Mesenchymal stem cell (in vitro differentiated cells and primary cell): ENCODE measurements at regions not wholly inside any gene's neighbourhood (a gene's known extent, or its start where the extent isn't known, plus 50 kb on each side); places are given as distances from the start of the nearest gene placed in this dataset.
A peak's percentile ranks its signal among the peaks of the same experiment; 100 is the strongest.

Experiments used
- DNase-seq: peaks from one replicate; pipeline ENCODE4 v3.0.0-alpha.2; 2013
- H2AFZ ChIP-seq: one replicate; pipeline ENCODE4 v1.6.1; 2013; ENCODE audit warnings: low read depth, mild to moderate bottlenecking, control low read depth, inconsistent platforms, low read length, moderate library complexity
- H2AK5ac ChIP-seq: 2 replicates; pipeline ENCODE4 v1.6.1; 2013; ENCODE audit warnings: low read length, moderate library complexity, mild to moderate bottlenecking, inconsistent platforms; ENCODE audit not compliant: severe bottlenecking
- H2BK120ac ChIP-seq: one replicate; pipeline ENCODE4 v1.6.1; 2013; ENCODE audit warnings: low read depth, mild to moderate bottlenecking, inconsistent platforms, low read length, moderate library complexity
- H2BK12ac ChIP-seq, 2 experiments: one replicate each; pipeline ENCODE4 v1.6.1; 2013; ENCODE audit warnings: inconsistent platforms in 2 of 2, low read length in 2 of 2, mild to moderate bottlenecking in 2 of 2, moderate library complexity in 2 of 2, control low read depth in 1 of 2
- H2BK15ac ChIP-seq: one replicate; pipeline ENCODE4 v1.6.1; 2013; ENCODE audit warnings: mild to moderate bottlenecking, low read depth, inconsistent platforms; ENCODE audit not compliant: poor library complexity, severe bottlenecking
- H2BK5ac ChIP-seq: 2 replicates; pipeline ENCODE4 v1.6.1; 2013; ENCODE audit warnings: low read depth, mild to moderate bottlenecking, low read length, control low read depth, inconsistent platforms; ENCODE audit not compliant: poor library complexity, severe bottlenecking
- H3K14ac ChIP-seq, 2 experiments: one replicate each; pipeline ENCODE4 v1.6.1; 2013; ENCODE audit warnings: inconsistent platforms in 2 of 2, low read length in 2 of 2, control low read depth in 1 of 2, mild to moderate bottlenecking in 1 of 2, moderate library complexity in 1 of 2
- H3K18ac ChIP-seq, 2 experiments: one replicate each; pipeline ENCODE4 v1.6.1; 2013; ENCODE audit warnings: inconsistent platforms in 2 of 2, low read length in 2 of 2, control low read depth in 1 of 2, low read depth in 1 of 2, mild to moderate bottlenecking in 1 of 2
- H3K23ac ChIP-seq, 2 experiments: one replicate each; pipeline ENCODE4 v1.6.1; 2013; ENCODE audit warnings: inconsistent platforms in 2 of 2, low read length in 2 of 2, mild to moderate bottlenecking in 2 of 2, moderate library complexity in 2 of 2, control low read depth in 1 of 2
- H3K27ac ChIP-seq: 2 replicates; pipeline ENCODE4 v1.5.1; 2013; ENCODE audit warnings: mild to moderate bottlenecking, moderate library complexity, low read length, control low read depth, inconsistent platforms; ENCODE audit not compliant: poor library complexity, severe bottlenecking
- H3K27me3 ChIP-seq, 2 experiments: 2 replicates each; pipeline versions ENCODE4 v1.6.1 to v1.7.0; 2013; ENCODE audit warnings: low read length in 2 of 2, mild to moderate bottlenecking in 2 of 2, moderate library complexity in 2 of 2, control low read depth in 1 of 2, inconsistent platforms in 1 of 2; ENCODE audit not compliant: control insufficient read depth in 1 of 2, insufficient read depth in 1 of 2
- H3K36me3 ChIP-seq, 2 experiments: 2 replicates each; pipeline versions ENCODE4 v1.6.1 to v1.7.0; 2013; ENCODE audit warnings: low read length in 2 of 2, control low read depth in 1 of 2, inconsistent platforms in 1 of 2, low read depth in 1 of 2, mild to moderate bottlenecking in 1 of 2; ENCODE audit not compliant: insufficient read depth in 2 of 2, control insufficient read depth in 1 of 2
- H3K4ac ChIP-seq, 2 experiments: one replicate each; pipeline ENCODE4 v1.6.1; 2013; ENCODE audit warnings: inconsistent platforms in 2 of 2, low read length in 2 of 2, mild to moderate bottlenecking in 2 of 2, moderate library complexity in 2 of 2, control low read depth in 1 of 2, low read depth in 1 of 2
- H3K4me1 ChIP-seq: 2 replicates; pipeline ENCODE4 v1.6.1; 2013; ENCODE audit warnings: low read depth, low read length, control low read depth; ENCODE audit not compliant: control insufficient read depth, insufficient read depth
- H3K4me2 ChIP-seq: 2 replicates; pipeline ENCODE4 v1.6.1; 2013; ENCODE audit warnings: low read length, mild to moderate bottlenecking, inconsistent platforms; ENCODE audit not compliant: poor library complexity, severe bottlenecking
- H3K4me3 ChIP-seq, 2 experiments: 2 replicates each; pipeline versions ENCODE4 v1.5.1 to v1.7.0; 2013; ENCODE audit warnings: low read length in 2 of 2, mild to moderate bottlenecking in 2 of 2, control low read depth in 1 of 2, low read depth in 1 of 2; ENCODE audit not compliant: insufficient read depth in 1 of 2
- H3K79me1 ChIP-seq: replicated peaks from 2 replicates; pipeline ENCODE4 v1.6.1; 2013; ENCODE audit warnings: mild to moderate bottlenecking, control low read depth, low read length, inconsistent platforms; ENCODE audit not compliant: poor library complexity, severe bottlenecking
- H3K9ac ChIP-seq: 2 replicates; pipeline ENCODE4 v1.7.0; 2013; ENCODE audit warnings: mild to moderate bottlenecking, low read length, moderate library complexity
- H3K9me3 ChIP-seq: 2 replicates; pipeline ENCODE4 v1.7.0; 2013; ENCODE audit warnings: mild to moderate bottlenecking, low read length; ENCODE audit not compliant: control insufficient read depth
- H4K8ac ChIP-seq: one replicate; pipeline ENCODE4 v1.6.1; 2013; ENCODE audit warnings: inconsistent platforms, mild to moderate bottlenecking, low read length, moderate library complexity
- H4K91ac ChIP-seq: one replicate; pipeline ENCODE4 v1.6.1; 2013; ENCODE audit warnings: mild to moderate bottlenecking, low read length, inconsistent platforms
- WGBS: methylation state at CpG from one replicate; pipeline ENCODE4 v1.1.7; 2013; ENCODE audit warnings: mixed read lengths; 5-methylcytosine and 5-hydroxymethylcytosine counted together

DNA sequence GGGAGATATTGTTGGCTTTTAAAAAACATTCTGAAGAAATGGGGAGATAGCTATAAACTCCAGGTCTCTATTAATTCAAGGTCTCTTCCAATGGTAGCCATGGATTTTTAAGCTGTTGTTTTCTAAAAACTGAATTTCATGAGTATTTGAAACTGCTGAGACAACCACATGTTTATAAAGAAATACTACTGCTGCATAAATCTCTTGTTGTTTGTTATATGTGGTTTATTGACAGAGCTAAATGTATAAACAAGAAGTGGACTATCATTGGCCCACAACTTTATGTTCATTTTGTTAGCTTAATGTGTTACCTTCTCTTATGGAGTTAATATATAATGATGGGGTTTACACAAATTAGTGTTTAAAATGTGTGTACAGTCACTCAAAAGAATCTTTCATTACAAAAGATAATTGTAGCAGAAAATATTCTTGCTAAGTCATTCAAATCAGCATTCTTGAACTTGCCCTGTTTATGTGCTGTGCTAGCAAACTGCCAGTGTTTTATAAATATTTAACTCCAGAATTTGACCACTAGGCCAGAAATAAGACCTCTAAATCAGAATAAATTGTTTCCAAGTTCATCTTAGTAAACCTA, 242.1 kb downstream of the TMX3 start:
- Histone ChIP-seq H3K36me3 (no peaks in the 10 kb centered on the region), H2BK15ac (no peak overlapping the region), H3K4me1 (no peaks in the 10 kb centered on the region), H3K4me3 (no peak overlapping the region), H3K4me2 (no peak overlapping the region), H3K18ac (no peak overlapping the region), H3K27me3 (no peaks in the 10 kb centered on the region), H2AK5ac (no peak overlapping the region), H3K27ac (no peak overlapping the region), H3K14ac (no peak overlapping the region), H3K79me1 (no peaks in the 10 kb centered on the region), H3K23ac (no peak overlapping the region), H2BK12ac (no peak overlapping the region), H2BK120ac (no peak overlapping the region), H4K8ac (no peak overlapping the region), H3K9me3 (no peaks in the 10 kb centered on the region), H3K9ac (no peak overlapping the region), H2BK5ac (no peak overlapping the region), H3K4ac (no peak overlapping the region), H4K91ac (no peak overlapping the region), H2AFZ (no peak overlapping the region)
- DNase-seq = peak; percentile 73

GRCh38 chr18:68469049-68469625, 245.8 kb downstream of the TMX3 start:
- H3K14ac ChIP-seq = no peak overlapping the region
- no peak overlapping the region for H4K91ac ChIP-seq
- no peak overlapping the region for H3K4me3 ChIP-seq
- H3K79me1 ChIP-seq = no peaks in the 10 kb centered on the region
- H2AFZ ChIP-seq = no peak overlapping the region
- no peak overlapping the region for H2BK5ac ChIP-seq
- H3K9ac ChIP-seq = no peak overlapping the region
- H3K4me1 ChIP-seq = no peaks in the 10 kb centered on the region
- no peak overlapping the region for H4K8ac ChIP-seq
- peak overlapping the region in 1 of 2 experiments; percentile 21 for H3K18ac ChIP-seq
- no peaks in the 10 kb centered on the region for H3K27me3 ChIP-seq
- no peak overlapping the region for H3K4me2 ChIP-seq
- no peaks in the 10 kb centered on the region for H3K36me3 ChIP-seq
- no peak overlapping the region for H2BK12ac ChIP-seq
- H3K23ac ChIP-seq = no peak overlapping the region
- no peak overlapping the region for H2AK5ac ChIP-seq
- no peak overlapping the region for H2BK120ac ChIP-seq
- no peak overlapping the region for H2BK15ac ChIP-seq
- H3K27ac ChIP-seq = no peak overlapping the region
- DNase-seq = no peak
- H3K4ac ChIP-seq = no peak overlapping the region
- H3K9me3 ChIP-seq = no peaks in the 10 kb centered on the region
- 31% methylated on average over 2 of the region's 2 CpGs for WGBS

GRCh38 chr18:68467957-68468356, 247.0 kb downstream of the TMX3 start:
- no peaks in the 10 kb centered on the region for H3K4me1 ChIP-seq
- no peak overlapping the region for H4K8ac ChIP-seq
- H3K9ac ChIP-seq = no peak overlapping the region
- H3K27ac ChIP-seq = no peak overlapping the region
- H3K27me3 ChIP-seq = no peaks in the 10 kb centered on the region
- WGBS = 78% methylated on average over 3 of the region's 4 CpGs
- H2AK5ac ChIP-seq = no peak overlapping the region
- no peak overlapping the region for H2BK12ac ChIP-seq
- H2BK15ac ChIP-seq = no peak overlapping the region
- H2AFZ ChIP-seq = no peak overlapping the region
- no peak for DNase-seq
- H3K36me3 ChIP-seq = no peaks in the 10 kb centered on the region
- H2BK5ac ChIP-seq = no peak overlapping the region
- H3K79me1 ChIP-seq = no peaks in the 10 kb centered on the region
- H2BK120ac ChIP-seq = no peak overlapping the region
- no peak overlapping the region for H3K4ac ChIP-seq
- no peak overlapping the region for H4K91ac ChIP-seq
- H3K23ac ChIP-seq = no peak overlapping the region
- no peak overlapping the region for H3K18ac ChIP-seq
- no peak overlapping the region for H3K4me2 ChIP-seq
- no peaks in the 10 kb centered on the region for H3K9me3 ChIP-seq
- no peak overlapping the region for H3K4me3 ChIP-seq
- no peak overlapping the region for H3K14ac ChIP-seq

DNA sequence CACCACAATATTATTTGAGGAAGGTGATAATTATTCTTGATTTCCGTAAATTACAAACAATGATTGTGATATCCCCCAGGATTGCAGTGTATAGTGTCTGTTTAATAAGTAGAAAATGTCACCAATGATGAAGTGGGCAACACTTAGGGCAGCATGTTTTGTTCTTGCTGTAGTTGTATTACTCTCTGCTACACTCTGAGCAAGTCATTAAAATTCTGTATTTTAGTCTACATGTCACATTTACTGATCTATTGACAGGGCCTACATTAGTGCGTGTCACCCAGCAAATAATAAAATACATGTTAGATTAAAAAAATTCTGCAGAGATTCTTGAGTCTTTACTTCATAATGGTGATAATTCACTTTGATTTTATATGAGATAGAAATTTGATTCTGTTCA, 247.6 kb downstream of the TMX3 start:
- H3K14ac ChIP-seq = no peak overlapping the region
- no peak overlapping the region for H2AK5ac ChIP-seq
- no peak overlapping the region for H3K4me3 ChIP-seq
- H3K27ac ChIP-seq = no peak overlapping the region
- no peak overlapping the region for H2BK15ac ChIP-seq
- H3K4ac ChIP-seq = no peak overlapping the region
- no peaks in the 10 kb centered on the region for H3K4me1 ChIP-seq
- H3K4me2 ChIP-seq = no peak overlapping the region
- H3K23ac ChIP-seq = no peak overlapping the region
- H3K79me1 ChIP-seq = no peaks in the 10 kb centered on the region
- H4K91ac ChIP-seq = no peak overlapping the region
- H3K36me3 ChIP-seq = no peaks in the 10 kb centered on the region
- H3K9ac ChIP-seq = no peak overlapping the region
- H2BK12ac ChIP-seq = no peak overlapping the region
- no peaks in the 10 kb centered on the region for H3K9me3 ChIP-seq
- H2AFZ ChIP-seq = no peak overlapping the region
- DNase-seq = no peak
- H3K18ac ChIP-seq = no peak overlapping the region
- no peaks in the 10 kb centered on the region for H3K27me3 ChIP-seq
- 75% methylated on average over 1 of the region's 2 CpGs for WGBS
- H2BK120ac ChIP-seq = no peak overlapping the region
- H2BK5ac ChIP-seq = no peak overlapping the region
- no peak overlapping the region for H4K8ac ChIP-seq
